BE2C (cell line): ENCODE measurements at regions not wholly inside any gene's neighbourhood (a gene's known extent, or its start where the extent isn't known, plus 50 kb on each side); places are given as distances from the start of the nearest gene placed in this dataset.
"Not testable (repeated sequence)": the region's sequence is repeated elsewhere in the genome, so short reads cannot be mapped to it uniquely, and the experiment has no call there.

Experiments
- DNase-seq: peaks from one replicate; pipeline ENCODE4 v3.0.0-alpha.2; 2020
- H3K27me3 ChIP-seq: fragments of 250-450 bp; sonication (Bioruptor Pico); 2 replicates; pipeline ENCODE4 v1.5.1; 2020; ENCODE audit warnings: mild to moderate bottlenecking
- H3K36me3 ChIP-seq: fragments of 250-450 bp; sonication (Bioruptor Pico); 2 replicates; pipeline ENCODE4 v1.5.1; 2020; ENCODE audit warnings: mild to moderate bottlenecking
- H3K4me1 ChIP-seq: fragments of 250-450 bp; sonication (Bioruptor Pico); 2 replicates; pipeline ENCODE4 v1.5.1; 2020
- H3K4me3 ChIP-seq: 2 replicates; pipeline ENCODE4 v1.5.1; 2011; ENCODE audit warnings: low read depth, low read length
- H3K9me3 ChIP-seq: fragments of 250-450 bp; sonication (Bioruptor Pico); 2 replicates; pipeline ENCODE4 v1.5.1; 2020
- CTCF ChIP-seq: IDR thresholded peaks from 2 replicates; pipeline ENCODE4 v1.5.1; 2012; ENCODE audit warnings: mild to moderate bottlenecking, low read depth, low read length

DNA sequence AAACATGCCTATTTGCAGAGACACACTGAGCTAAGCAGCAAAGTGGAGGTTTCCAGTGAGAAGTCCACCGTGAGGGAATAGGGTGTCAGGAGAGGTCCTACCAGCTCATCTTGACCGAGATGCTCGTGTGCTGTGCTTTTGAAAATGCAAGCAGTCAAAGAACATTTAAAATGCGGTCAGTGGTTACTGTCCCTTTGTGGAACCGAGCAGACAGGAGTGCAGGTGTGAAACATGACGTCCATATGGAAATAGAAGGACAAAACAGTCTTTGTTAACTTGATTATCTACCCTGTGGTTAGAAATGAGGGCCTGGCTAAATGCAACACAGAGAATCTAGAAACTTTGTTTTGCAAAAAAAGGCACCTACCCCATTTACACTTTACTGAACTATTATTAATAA lies 473.3 kb downstream of the SPATA31A6 start:
- not testable (repeated sequence) for H3K9me3 ChIP-seq, H3K36me3 ChIP-seq, H3K4me3 ChIP-seq, H3K4me1 ChIP-seq, H3K27me3 ChIP-seq, DNase-seq

DNA sequence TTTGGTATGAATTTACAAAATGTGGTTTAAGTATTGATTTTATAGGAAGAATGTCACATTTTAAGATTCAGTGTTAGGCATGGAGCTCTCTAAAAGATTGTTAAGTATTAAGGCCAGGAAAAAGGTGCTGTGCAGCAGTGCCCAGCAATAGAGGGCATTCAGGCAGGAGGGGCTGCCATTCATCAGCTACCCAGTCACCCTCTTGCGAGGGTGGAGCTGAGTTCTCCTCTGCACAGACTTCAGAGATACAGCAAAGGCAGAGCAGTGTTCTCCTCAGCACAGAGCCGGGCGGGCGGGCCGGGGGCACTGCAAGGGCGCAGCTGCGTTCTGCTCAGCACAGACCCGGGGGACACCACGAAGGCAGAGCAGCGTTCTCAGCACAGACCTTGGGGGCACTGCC lies 474.0 kb downstream of the SPATA31A6 start:
- not testable (repeated sequence) for H3K27me3 ChIP-seq

DNA sequence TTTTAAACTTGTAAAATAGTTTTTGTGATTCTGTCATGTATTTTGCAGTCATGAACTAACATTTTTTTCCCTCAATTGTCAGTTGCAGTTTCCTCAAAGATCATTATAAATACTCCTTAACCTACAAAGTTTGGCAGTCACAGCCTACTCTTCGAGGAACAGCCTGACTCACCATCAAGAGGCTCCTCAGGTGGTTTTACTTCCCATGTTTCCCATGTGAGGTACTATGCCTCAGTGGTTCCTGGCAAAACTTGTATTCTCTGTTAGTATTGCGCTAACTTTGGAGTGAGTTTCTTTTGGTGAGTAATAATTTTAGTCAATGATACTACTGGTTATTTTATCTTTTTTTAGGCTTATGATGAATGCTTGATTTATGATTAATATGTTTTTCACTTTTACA lies 513.7 kb downstream of the SPATA31A6 start:
- not testable (repeated sequence) for H3K9me3 ChIP-seq, H3K36me3 ChIP-seq, H3K4me1 ChIP-seq, H3K4me3 ChIP-seq, DNase-seq, H3K27me3 ChIP-seq

More for the DNA sequence above, 474.0 kb downstream of the SPATA31A6 start:
- DNase-seq, H3K4me3 ChIP-seq, H3K9me3 ChIP-seq, H3K36me3 ChIP-seq, H3K4me1 ChIP-seq: not testable (repeated sequence)

- H3K36me3 ChIP-seq, H3K4me1 ChIP-seq, DNase-seq, H3K4me3 ChIP-seq, H3K27me3 ChIP-seq, H3K9me3 ChIP-seq: not testable (repeated sequence)
Observed at GRCh38 chr9:42702890-42703289, 519.4 kb downstream of the SPATA31A6 start.

DNA sequence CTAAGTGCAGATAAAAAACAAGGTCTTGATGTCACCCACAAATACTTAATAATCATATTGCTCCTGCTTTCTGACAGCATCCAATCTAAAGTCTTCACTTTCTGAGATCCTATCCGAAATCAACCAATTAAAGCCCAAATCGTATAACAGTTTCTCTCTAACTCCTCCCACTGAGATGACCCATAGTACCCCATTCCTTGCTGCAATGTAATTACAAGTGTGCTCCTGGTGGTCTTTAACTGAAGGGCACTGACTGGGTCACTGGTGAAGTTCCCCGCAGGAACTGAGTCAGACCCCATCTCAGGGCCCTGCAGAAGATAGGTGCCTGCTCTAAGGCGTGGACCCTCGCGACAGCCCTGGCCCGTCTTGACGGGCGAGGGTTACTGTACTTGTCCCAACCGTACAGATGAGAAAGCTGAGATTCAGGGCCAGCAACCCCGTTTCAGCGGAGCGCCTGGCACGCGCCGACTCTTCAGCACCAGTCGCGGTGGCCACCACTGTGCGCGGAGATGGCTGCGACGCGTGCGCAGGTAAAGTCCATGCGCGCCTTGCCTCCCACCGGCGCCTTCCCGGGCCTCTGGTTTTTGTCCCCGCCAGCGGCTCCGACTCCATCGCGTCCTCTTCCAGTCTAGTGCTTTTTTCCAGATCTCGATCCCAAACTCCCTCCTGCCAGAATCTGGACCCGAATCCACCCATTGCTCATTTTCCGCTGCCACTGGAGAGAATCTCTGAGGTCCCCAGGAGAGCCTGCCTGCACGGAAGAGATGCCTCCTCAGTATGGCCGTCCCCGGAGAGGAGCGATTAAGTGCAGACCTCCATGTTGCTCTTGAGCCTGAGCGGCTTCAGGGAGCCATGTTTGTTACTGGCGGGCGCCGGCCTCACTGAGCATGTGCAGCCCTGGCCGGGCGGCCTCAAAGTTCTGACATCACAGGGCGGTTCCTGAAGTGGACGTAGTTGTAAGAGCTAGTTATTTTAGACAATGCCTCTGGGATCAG lies 541.7 kb downstream of the SPATA31A6 start:
- not testable (repeated sequence) for H3K36me3 ChIP-seq, DNase-seq, H3K9me3 ChIP-seq, H3K4me3 ChIP-seq, H3K27me3 ChIP-seq, H3K4me1 ChIP-seq

DNA sequence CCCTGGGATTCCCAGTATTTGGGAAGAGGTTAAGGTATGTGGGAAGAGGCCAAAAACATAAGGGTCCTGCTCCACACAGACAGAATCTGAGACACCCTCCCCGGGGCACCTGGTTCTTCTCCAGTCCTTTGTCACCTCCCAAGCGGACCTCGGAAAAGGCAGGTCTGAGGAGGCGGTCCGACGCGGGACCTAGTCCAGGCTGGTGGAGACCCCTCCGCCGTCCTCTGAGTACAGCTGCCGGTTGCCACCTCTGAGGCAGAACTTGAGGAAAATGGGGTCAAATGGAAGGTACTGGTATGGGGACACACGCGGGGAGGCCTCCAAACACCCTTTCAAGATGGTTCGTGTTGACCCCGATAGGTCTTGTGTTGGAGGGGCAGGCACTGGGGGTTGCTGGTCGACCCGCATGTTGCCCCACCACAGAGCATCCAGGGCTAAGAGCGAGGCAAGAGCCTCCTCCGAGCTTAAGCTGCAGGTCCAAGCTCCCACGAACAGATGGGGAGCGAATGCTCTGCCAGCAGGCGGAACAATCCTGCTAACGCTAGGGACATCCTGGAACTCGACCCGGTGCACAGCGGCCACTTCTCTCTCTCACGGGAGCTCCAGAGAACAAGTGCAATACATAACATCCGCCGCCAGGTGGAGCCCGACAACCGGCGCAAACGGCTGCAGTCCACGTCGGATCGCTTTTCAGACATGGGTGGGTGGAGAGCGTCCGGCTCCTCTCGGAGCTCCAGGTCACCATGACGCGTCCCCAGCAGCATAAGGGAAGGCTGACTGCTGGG lies 559.8 kb downstream of the SPATA31A6 start:
- H3K9me3 ChIP-seq, H3K4me1 ChIP-seq, H3K36me3 ChIP-seq, H3K27me3 ChIP-seq: not testable (repeated sequence)
- peak overlapping the region; percentile 33 for H3K4me3 ChIP-seq
- DNase-seq = peak; percentile 74
- TF ChIP-seq CTCF = peak; percentile 87

- not testable (repeated sequence) for H3K9me3 ChIP-seq, H3K27me3 ChIP-seq, H3K4me1 ChIP-seq, DNase-seq, H3K36me3 ChIP-seq, H3K4me3 ChIP-seq
Observed at GRCh38 chr9:42757251-42757650, 573.8 kb downstream of the SPATA31A6 start.

DNA sequence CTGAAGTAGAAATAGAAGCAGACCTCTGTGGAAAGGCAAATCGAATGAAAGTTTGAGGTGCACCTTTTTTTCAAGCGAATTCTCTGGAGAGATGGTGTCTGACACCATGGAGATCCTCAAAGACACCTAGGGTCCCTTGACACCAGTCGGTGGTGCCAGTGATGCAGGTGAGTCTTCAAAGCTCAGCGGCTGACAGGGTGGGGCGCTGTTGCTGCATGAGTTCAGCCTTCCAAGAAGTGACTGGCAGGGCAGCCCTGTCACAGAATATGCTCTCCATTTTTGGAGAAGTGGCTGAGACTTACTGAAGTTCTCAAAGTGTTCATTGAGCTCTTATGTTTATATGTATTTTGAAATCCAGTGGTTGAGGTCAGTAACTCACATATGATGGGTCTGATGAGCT lies 575.9 kb downstream of the SPATA31A6 start:
- H3K4me3 ChIP-seq, H3K36me3 ChIP-seq, H3K4me1 ChIP-seq, H3K27me3 ChIP-seq, H3K9me3 ChIP-seq, DNase-seq: not testable (repeated sequence)

GRCh38 chr9:42782201-42782600 lies 598.7 kb downstream of the SPATA31A6 start:
- not testable (repeated sequence) for H3K9me3 ChIP-seq, H3K27me3 ChIP-seq, H3K4me1 ChIP-seq, H3K36me3 ChIP-seq, H3K4me3 ChIP-seq, DNase-seq

GRCh38 chr9:42792725-42793124 lies 609.3 kb downstream of the SPATA31A6 start:
- H3K4me1 ChIP-seq, H3K36me3 ChIP-seq, H3K27me3 ChIP-seq, H3K4me3 ChIP-seq, H3K9me3 ChIP-seq, DNase-seq: not testable (repeated sequence)
